ENCODE measurements at regions not wholly inside any gene's neighbourhood (a gene's known extent, or its start where the extent isn't known, plus 50 kb on each side); places are given as distances from the start of the nearest gene placed in this dataset.

DNA sequence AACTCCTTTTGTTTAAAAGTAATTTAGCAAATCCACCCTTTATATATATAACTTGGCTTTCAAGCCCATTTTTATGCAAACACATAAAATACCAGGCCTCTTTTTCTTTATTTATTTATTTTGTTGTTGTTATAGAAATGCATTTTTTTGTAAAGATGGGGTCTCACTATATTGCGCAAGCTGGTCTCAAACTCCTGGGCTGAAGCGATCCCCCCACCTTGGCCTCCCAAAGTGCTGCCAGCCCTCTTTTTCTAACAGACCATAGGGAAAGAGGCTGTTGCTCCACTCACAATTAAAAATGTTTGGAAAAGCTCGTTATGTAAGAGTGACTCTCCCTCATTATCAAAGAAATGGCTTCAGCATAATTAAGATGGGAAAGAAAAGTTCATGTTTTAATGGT lies 440.9 kb downstream of the HACE1 start:
- DNase-seq (ENCODE audit: low spot score): no peak

DNA sequence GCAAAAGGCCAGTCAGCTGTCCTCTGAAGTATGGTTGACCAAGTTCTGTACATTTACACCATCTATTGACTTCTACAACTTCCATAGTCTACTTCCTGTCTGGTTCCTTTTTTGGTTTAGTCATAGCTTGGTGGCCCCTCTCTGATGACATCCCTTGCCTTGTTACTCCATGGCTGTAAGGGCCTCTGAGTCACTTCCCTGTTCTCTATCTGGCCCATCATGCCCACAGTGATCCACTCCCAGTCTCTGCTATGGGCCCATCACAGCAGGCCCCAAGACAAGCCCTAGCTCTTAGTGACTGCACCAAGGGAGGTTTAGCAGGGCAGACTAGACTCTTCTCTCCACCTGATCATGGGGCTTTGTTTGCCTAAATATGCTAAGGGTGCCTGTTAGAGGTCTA lies 441.6 kb downstream of the HACE1 start:
- DNase-seq (ENCODE audit: low spot score): no peak

DNA sequence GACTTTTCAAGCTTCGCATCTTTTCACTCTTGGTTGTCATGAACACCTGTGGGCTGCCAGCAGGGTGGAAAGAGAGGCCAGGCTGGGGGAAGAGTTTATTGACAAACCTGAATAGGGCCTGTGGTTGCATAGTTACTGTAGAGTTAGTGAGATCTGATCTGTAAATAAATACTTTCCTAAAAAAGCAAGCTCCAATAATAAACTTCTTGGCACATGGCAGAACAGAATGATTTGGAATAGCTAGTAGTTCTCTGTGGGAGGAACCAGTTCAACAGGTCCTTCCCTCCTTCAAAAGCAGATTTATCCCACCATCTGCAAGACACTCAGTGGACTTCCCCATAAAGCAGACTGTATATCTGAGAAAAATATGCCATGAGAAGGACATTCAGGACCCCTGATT lies 445.0 kb downstream of the HACE1 start:
- DNase-seq (ENCODE audit: low spot score): no peak

DNA sequence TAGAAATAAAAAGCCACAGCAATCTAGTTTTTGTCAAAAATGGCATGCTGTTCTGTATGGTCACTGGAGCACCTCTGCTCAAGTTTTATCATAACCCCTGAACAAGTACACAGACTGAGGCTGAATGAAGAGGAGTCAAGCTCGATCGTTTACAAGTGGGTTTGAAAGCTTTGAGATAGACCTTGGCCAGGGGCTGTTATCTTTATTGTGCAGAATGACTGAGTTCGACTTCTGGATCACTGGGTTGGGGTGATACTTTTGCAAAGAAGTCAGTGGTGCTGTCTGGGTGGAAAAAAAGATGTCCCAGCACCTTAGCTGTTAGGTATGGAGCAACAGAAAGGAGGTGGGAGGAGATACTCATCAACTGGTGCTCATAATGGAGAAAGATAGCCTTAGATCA lies 446.0 kb downstream of the HACE1 start:
- DNase-seq (ENCODE audit: low spot score): no peak

DNA sequence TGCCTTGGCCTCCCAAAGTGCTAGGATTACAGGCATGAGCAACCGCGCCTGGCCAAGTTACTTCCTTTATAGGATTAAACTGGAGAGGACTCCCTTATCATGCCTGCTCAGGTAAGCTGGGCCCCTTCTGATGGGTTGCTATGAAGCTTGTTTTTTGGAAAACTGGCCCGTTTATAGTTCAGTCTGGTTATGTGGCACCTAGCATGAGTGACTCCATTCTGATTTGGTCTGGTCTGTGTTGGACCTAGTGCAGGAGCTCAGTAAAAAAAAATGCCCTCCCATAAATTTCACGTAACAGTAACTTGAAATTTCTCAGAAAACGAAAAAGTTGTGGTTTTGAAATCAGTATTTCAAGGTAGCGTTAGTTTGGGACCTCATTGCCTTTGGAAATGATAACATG lies 448.4 kb downstream of the HACE1 start:
- no peak for DNase-seq (ENCODE audit: low spot score)

DNA sequence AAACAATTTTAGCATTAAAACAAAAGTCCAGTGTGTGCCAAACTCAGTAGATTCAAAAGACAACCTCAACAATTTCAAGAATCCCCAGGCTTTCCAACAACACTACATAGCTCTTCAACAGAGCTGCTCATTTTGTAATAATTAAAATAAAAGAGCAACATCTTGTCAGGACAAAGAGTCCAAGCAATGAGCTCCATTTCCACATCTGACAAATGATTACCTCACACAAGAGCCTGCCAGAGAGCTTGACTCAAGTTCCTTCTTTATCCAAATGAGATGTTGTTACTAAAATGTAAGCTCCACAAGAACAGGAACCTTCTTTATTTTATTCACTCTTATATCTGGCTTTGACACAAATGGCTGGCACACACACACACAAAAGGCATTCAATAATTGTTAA lies 449.8 kb downstream of the HACE1 start:
- DNase-seq (ENCODE audit: low spot score): no peak

DNA sequence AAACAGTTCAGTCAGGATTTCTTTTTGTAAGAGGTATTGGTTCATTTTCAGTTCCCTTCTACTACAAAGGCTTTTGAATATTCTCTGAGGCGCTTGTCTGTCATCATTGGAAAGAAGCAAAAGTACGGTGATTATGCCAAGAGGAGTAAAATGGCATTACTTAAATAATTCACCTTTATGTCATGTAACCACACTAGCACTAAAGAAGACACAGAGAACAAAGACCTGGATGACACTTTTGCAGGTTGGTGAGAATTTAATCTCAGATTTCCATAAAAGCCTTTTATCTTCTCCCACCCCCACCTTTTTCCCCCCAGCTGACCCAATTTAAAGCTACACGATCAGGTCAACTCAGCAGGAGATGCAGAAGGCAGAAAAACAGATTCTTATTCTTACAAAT lies 451.8 kb downstream of the HACE1 start:
- no peak for DNase-seq (ENCODE audit: low spot score)

DNA sequence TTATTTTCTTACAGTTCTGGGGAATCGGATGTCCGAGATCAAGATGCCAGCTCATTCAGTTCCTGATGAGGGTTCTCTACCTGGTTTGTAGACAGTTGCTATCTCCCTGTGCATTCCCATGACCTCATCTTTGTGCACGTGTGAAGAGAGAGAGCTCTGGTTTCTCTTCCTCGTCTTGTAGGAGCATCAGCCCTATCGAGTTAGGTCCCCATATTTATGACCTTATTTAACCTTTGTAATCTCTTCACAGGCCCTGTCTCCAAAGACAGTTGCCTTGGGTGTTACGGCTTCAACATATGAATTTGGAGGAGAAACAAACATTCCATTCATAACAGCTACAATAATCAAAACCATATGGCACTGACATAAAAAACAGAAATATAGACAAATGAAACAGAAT lies 455.3 kb downstream of the HACE1 start:
- no peak for DNase-seq (ENCODE audit: low spot score)

DNA sequence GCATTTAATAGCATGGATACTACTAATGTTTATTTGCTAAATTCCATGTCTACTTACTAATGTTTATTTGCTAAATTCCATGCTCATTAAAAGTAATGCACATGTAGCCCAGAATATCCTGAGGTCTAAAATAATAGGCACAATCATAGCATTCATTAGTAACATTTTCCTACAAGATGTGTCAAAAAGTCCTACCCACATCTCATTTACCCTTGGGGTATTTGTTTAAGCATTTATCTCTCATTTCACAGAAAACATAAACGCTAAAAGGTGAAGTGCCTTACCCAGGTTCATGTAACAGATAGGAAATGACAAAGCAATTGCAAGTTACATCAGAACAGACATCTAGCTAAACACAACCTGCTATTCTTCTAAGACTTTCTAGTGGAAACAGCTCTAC lies 457.1 kb downstream of the HACE1 start:
- DNase-seq (ENCODE audit: low spot score): no peak

DNA sequence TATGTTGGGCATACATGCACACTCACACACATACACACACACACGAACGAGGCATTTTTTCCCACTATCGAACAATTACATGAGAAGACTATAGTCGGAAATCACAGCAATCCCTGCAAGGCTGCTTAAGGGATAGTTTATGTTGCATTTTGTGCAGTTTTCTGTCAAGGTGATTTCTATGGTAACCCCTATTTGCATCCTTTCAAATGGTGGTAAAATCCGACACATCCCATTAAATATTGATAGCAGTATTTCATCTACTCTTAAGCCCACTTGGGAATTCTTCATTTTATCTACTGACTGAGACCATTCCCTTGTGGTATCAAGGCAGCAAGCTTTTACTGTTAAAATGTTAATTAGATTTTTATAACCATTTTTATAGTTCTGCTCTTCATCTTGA lies 457.8 kb downstream of the HACE1 start:
- no peak for DNase-seq (ENCODE audit: low spot score)

DNA sequence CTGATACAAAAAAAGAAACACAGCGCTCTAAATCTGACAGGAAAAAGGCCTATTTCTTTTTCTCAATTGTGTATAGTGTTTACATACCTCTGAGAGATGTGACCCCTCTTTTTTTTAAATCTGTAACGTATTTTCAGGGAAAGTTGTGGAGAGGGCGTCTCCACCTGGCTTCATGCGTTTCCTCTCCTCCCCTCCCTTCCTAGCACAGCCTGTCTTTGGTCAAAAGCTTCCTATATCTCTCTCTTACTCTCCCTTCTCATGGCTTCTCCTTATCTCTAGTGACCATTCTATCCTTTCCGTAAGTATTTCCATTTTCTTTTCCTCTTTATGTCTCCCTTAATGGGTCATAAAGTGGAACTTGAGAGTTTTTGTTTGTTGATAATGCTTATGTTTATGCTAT lies 458.9 kb downstream of the HACE1 start:
- no peak for DNase-seq (ENCODE audit: low spot score)

DNA sequence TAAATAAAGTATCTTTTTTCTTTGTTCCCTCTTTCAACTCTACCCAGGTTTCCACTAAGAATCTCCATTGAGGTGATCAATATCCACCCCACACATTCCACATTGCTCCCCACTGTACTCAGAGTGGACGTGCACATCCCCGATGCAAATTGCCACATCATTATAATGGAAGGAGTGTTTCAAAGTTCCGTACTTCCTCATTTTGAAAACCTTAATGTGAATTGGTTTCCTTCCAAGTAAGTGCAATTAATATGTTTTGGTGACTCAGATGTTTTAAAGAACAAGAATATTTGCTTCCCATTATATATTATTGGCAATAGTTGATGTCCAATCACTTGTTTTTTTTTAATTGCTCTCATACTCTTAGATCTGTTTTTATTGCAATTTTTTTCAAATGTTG lies 463.6 kb downstream of the HACE1 start:
- DNase-seq (ENCODE audit: low spot score): no peak

DNA sequence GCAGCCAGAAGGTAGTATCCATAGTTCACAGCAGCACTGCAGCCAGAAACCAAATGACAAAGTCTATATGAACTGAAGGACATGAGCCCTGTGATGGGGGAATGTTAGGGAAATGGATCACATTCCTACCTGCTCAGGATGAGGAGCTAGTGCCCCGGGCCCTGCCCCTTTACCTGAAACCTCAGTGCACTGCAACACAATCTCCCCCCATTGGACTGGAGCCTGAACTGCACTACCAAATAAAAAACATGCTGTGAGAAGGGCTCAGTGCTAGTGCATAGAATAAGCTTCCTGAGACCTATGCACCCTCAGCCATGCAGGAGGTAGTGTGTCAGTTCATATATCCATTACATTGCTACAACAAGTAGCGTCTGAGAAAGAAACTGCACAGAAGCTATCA lies 477.8 kb downstream of the HACE1 start:
- DNase-seq (ENCODE audit: low spot score): no peak

DNA sequence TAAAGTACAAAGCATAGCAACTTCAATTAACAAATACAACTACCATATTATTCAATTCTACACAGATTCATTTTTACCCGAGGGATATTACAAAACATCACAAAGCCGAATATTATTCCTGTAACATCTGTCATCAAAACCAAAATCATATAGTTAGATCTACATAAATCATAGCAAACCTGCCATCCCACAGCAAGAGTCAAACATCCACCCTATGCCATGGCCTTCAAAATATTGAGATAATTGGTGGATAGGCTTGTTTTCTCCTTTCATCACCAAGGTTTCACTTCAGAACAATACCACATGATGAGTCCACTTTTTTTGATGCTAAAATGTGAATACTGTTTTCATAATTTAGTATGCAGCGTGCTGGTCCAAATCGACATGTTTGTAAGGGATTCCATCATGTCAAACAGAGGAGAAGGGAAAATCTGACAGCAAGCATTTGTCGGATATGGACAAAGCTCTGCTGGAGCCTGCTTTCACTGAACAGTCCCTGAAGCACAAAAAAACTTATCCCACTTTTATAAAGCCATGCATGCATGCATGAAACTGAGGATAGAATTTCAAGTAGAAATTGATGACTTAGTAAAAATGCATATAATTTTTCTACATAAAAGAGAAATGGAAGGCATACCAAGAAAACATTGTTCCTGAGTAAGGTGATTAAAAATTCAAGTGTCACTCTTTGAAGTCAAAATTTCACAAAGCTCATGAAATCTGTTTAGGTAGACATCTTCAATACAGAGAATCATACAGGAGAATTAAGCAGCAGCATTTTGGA lies 494.1 kb downstream of the HACE1 start:
- DNase-seq (ENCODE audit: low spot score): no peak

DNA sequence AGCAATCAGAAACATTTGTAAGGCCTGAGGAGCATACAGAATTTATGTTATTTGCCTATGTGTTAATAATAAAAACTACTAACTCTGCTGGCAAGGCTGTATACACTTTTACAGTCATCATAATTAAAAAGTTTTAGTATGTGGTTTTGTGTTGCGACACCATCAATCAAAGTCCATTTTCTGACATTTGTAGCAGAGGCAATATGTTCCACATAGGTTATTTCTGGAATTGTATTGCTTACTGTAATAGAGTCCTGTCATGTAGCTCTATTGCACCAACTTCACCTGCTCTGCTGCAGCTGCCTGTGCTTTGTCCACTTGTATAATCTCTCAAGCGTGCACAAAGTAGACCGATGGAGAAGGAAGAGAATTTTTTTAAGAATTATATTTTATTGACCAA lies 501.8 kb downstream of the HACE1 start:
- DNase-seq (ENCODE audit: low spot score): no peak

DNA sequence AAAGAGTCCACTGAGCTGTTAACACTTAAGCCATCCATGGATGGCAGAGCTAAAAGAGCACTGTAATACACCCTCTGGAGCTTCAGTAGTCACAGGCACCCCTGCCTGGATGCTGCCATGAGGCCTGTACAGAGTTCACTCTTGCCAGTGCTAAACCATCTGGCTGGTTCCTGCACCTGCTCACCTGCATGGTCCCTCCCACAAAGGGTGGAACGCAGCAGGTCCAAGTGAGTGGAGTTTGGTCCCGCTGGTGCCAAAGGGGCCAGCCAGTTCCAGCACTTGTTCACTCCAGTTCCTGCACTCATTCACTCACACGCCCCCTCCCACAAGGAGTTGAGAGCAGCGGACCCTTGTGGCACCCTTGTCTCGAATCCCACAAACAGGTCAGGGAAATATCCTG lies 503.5 kb downstream of the HACE1 start:
- DNase-seq (ENCODE audit: low spot score): no peak

DNA sequence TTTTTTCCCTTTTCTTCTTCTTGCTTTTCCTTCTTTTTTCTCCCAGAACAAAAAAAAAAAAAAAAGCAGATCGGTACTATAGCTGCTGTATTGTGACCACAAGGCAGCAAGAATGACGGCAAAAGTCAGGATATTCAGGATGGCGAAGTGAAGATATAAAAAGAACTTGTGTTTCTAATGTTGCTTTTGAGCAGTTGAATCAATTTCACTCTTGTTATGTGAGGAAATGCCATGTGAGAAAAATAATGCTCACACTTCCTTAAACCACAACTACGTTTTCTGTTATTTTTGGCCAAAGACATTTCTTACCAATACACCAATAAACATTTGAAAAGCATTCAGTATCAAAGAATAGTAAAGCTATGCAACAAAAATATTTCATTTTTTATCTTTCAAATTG lies 510.5 kb downstream of the HACE1 start:
- DNase-seq (ENCODE audit: low spot score): no peak

DNA sequence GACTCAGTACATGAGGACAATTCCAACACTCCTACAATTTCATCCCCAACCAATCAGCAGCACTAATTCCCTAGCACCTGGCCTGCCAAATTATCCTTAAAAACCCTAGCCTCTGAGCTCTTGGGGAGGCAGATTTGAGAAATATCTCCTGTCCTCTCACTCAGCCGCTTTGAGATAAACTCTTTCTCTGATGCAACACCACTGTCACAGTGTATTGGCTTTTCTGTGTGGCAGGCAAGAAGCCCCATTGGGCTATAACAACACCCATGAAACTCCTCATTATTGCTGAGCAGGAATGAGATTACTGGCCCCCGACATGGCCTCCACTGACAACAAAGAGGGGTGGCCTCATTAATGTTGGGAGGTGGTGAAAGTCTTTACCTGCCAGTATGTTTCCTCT lies 515.5 kb downstream of the HACE1 start:
- no peak for DNase-seq (ENCODE audit: low spot score)

DNA sequence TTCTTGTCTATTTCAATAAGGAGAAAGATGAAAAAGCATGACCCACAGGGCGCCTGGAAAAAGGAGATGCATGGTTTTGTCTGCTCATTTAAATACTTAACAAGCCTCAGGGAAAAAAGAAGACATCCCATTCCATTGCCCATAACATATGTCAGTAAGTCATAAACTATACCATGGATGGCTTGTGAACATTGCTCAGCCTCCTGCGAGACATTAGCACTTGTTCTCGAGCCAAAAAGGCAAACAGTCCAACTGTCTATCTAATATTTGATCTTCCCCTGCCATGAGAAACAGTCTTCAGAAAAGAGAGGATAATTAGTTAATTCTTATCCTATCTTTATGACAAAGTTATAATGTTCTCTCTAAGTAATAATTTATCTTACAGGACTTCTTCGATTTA lies 527.4 kb downstream of the HACE1 start:
- no peak for DNase-seq (ENCODE audit: low spot score)

DNA sequence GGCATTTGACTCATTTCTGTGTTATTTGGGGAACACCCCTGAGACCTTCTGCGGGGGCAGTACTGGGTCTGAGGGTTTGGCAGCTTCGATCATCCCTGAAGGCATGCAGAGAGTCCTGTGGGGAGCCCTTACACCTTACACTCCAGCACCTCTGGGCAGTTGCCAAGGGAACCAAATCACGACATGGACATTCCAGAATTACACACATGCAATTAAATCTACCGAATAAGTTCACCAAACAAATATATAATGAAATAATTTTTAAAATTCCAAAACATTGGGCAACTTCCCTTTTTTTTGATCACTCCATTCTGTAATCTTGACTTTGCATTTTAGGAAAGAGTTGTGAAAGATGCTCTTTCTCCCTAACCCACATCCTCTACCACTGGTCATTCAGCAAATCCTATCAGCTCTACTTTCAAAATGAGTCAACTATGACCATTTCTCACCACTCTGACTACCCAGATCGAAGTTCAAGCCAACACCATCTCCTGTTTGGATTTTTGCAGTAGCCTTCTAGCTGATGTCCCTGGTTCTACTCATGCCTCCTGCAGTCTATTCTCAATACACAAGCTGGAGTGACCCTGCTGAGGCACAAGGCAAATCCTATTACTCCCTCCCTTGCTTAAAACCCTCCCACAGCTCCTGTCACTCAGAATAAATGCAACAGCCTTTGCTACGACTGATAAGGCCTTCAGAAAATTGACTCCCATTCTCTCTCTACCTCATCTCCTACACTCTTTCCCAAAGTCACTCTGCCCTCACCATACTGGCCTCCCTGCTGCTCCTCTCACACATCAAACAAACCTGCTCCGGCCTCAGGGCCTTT lies 533.3 kb downstream of the HACE1 start:
- DNase-seq (ENCODE audit: low spot score): no peak

DNA sequence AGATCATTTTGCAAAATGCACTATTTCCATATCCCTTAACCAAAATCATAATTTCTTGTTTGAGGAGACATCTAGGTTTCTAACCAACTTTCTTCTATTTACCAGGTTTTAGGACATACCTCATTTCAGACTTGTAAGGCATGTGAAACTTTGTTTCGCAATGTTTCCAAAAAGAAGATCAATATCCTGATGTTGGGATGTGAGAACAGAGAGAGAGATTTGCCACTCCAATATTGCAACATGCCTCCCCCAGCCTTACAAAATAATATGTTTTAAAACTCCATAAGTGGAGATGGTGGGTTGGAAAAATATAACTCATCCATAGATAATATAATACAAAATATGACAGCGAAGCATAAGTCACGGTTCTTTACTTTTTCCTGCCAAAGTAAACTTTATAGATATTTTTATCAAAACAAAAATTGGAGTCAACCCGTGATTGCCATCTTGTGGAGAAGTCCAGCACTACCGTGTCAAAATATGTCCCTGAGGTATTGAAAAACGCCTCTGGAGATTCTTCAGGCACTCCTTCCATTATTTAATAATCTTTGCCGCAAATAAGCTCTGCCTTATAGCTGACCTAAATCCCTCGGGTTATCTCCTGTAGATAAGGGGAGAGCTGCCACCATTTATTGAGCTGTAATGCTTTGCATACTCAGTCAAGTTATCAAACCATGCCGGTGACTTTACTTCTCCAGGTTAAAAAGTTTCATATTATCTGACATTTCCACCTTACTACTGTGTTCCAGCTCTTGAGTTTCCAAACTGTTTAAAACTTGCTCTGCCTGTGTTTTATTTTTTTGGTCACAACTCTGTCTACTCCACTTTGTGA lies 534.2 kb downstream of the HACE1 start:
- no peak for DNase-seq (ENCODE audit: low spot score)

DNA sequence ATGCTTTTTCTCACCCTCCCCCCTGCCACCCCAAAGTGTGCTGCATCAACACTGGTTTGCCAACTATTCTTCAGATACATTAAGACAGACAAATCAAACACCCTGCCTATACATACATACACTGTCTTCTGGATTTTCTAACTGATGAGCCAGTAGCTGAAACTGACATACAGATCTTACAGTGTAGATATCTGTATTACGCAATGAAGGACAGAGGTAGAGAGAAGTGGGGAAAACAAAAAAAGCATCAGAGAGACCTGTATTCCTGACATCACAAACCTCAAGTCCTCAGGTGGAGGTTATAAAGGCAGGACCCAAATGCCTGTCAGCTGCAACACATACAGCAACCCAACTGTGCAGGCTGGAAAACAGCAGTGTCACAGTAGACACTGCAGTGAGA lies 535.4 kb downstream of the HACE1 start:
- DNase-seq (ENCODE audit: low spot score): no peak

DNA sequence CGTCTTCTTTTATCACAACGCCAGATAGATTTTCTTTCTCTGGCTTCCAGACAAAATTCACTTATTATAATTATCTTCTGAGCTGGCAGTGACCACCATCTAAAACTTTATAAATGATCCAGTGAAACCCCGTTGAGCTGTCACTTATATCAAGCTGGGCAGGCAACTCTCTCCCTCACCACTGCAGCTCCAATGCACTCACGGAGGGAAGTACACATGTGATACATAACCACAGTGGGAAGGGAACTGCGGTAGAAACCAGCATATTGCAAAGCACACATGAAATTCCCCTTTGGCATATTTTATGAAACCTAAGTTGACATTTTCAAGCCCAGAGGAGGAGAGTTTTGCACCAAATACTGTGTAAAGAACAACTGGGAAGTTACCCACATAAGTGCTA lies 536.9 kb downstream of the HACE1 start:
- DNase-seq (ENCODE audit: low spot score): no peak
